Activated T-helper 2 cell treated with anti-CD3 and anti-CD28 coated beads, Interferon-gamma antibody, Interleukin-2, Interleukin-4, amounts not matched to agents 10 μg/mL and 5 μg/mL and 100 μg/mL, durations not matched to agents 14 hours and 24 hours and 36 hours (primary cell): ENCODE measurements at regions not wholly inside any gene's neighbourhood (a gene's known extent, or its start where the extent isn't known, plus 50 kb on each side); places are given as distances from the start of the nearest gene placed in this dataset.
"Not testable (repeated sequence)": the region's sequence is repeated elsewhere in the genome, so short reads cannot be mapped to it uniquely, and the experiment has no call there.

Experiments
- DNase-seq: peaks from one replicate; pipeline ENCODE4 v3.0.0; 2021; ENCODE audit warnings: low spot score
- H3K27ac Mint-ChIP-seq: one replicate; pipeline ENCODE4 v1.8.0; 2021; ENCODE audit warnings: mixed read lengths
- H3K27me3 Mint-ChIP-seq: one replicate; pipeline ENCODE4 v1.8.0; 2021; ENCODE audit warnings: low read depth, mixed read lengths
- H3K36me3 Mint-ChIP-seq: one replicate; pipeline ENCODE4 v1.8.0; 2021; ENCODE audit warnings: low read depth, mixed read lengths
- H3K4me1 Mint-ChIP-seq: one replicate; pipeline ENCODE4 v1.8.0; 2021; ENCODE audit warnings: low read depth, mixed read lengths
- H3K4me3 Mint-ChIP-seq: one replicate; pipeline ENCODE4 v1.8.0; 2021; ENCODE audit warnings: low read depth, mild to moderate bottlenecking, moderate library complexity, mixed read lengths
- H3K9me3 Mint-ChIP-seq: one replicate; pipeline ENCODE4 v1.8.0; 2021; ENCODE audit warnings: mixed read lengths
- intact Hi-C: fragments of 100-400 bp; cut with micrococcal nuclease; formaldehyde crosslinking; loops from one replicate; pipeline ENCODE4 v1.15.1; 2023

- H3K27ac Mint-ChIP-seq: peak overlapping the region; percentile 34
- peaks cover 56% of the 10 kb centered on the region for H3K4me1 Mint-ChIP-seq
Observed at GRCh38 chr20:23142162-23143050, 56.3 kb upstream of the CD93 start.

GRCh38 chr20:23141450-23142161, 55.5 kb upstream of the CD93 start:
- H3K27me3 Mint-ChIP-seq: peaks cover 5% of the 10 kb centered on the region
- no peaks in the 10 kb centered on the region for H3K9me3 Mint-ChIP-seq
- peaks cover 48% of the 10 kb centered on the region for H3K4me1 Mint-ChIP-seq
- intact Hi-C loops: loop anchor here (2.0 kb wide), 1 partner anchor 257 kb away; no protein-coding TSS in a partner anchor
- no peak for DNase-seq
- H3K4me3 Mint-ChIP-seq: no peak overlapping the region
- no peaks in the 10 kb centered on the region for H3K36me3 Mint-ChIP-seq
- H3K27ac Mint-ChIP-seq: no peak overlapping the region

More at GRCh38 chr20:23142162-23143050, 56.3 kb upstream of the CD93 start:
- Mint-ChIP-seq H3K36me3 (no peaks in the 10 kb centered on the region), H3K27me3 (peaks cover 5% of the 10 kb centered on the region), H3K4me3 (peak overlapping the region; percentile 14), H3K9me3 (no peaks in the 10 kb centered on the region)
- DNase-seq: peak; percentile 38
- intact Hi-C loops: loop anchor here (2.0 kb wide), 1 partner anchor 256 kb away; no protein-coding TSS in a partner anchor

- H3K36me3 Mint-ChIP-seq: no peaks in the 10 kb centered on the region
- intact Hi-C loops: no loop called here
- no peaks in the 10 kb centered on the region for H3K9me3 Mint-ChIP-seq
- no peak overlapping the region for H3K27ac Mint-ChIP-seq
- H3K27me3 Mint-ChIP-seq: peaks cover 5% of the 10 kb centered on the region
- H3K4me1 Mint-ChIP-seq: peaks cover 45% of the 10 kb centered on the region
- H3K4me3 Mint-ChIP-seq: no peak overlapping the region
- DNase-seq: no peak
Observed at GRCh38 chr20:23140991-23141390, 54.9 kb upstream of the CD93 start.

- H3K4me1 Mint-ChIP-seq: peaks cover 40% of the 10 kb centered on the region
- intact Hi-C loops, H3K27me3 Mint-ChIP-seq, H3K4me3 Mint-ChIP-seq, H3K9me3 Mint-ChIP-seq, H3K27ac Mint-ChIP-seq, H3K36me3 Mint-ChIP-seq, DNase-seq: not testable (repeated sequence)
Observed at GRCh38 chr20:23139984-23140383, 53.9 kb upstream of the CD93 start.

GRCh38 chr20:23139524-23139923, 53.4 kb upstream of the CD93 start:
- peaks cover 38% of the 10 kb centered on the region for H3K4me1 Mint-ChIP-seq
- no peaks in the 10 kb centered on the region for H3K9me3 Mint-ChIP-seq
- H3K36me3 Mint-ChIP-seq: no peaks in the 10 kb centered on the region
- no peaks in the 10 kb centered on the region for H3K27me3 Mint-ChIP-seq
- no peak overlapping the region for H3K4me3 Mint-ChIP-seq
- no peak overlapping the region for H3K27ac Mint-ChIP-seq
- intact Hi-C loops: no loop called here
- no peak for DNase-seq

- peaks cover 29% of the 10 kb centered on the region for H3K4me1 Mint-ChIP-seq
- no peak overlapping the region for H3K4me3 Mint-ChIP-seq
- no peak for DNase-seq
- intact Hi-C loops: no loop called here
- H3K27ac Mint-ChIP-seq: no peak overlapping the region
- no peaks in the 10 kb centered on the region for H3K9me3 Mint-ChIP-seq
- no peaks in the 10 kb centered on the region for H3K36me3 Mint-ChIP-seq
- H3K27me3 Mint-ChIP-seq: peaks cover 2% of the 10 kb centered on the region
Observed at GRCh38 chr20:23138682-23139081, 52.6 kb upstream of the CD93 start.

GRCh38 chr20:23138226-23138625, 52.1 kb upstream of the CD93 start:
- Mint-ChIP-seq H3K36me3 (no peaks in the 10 kb centered on the region), H3K9me3 (no peaks in the 10 kb centered on the region), H3K4me1 (peaks cover 26% of the 10 kb centered on the region), H3K27ac (no peak overlapping the region), H3K4me3 (no peak overlapping the region), H3K27me3 (peaks cover 2% of the 10 kb centered on the region)
- no peak for DNase-seq
- intact Hi-C loops: no loop called here

GRCh38 chr20:23136893-23137745, 51.0 kb upstream of the CD93 start:
- Mint-ChIP-seq H3K27ac (no peak overlapping the region), H3K4me1 (peaks cover 18% of the 10 kb centered on the region), H3K27me3 (peaks cover 2% of the 10 kb centered on the region), H3K36me3 (no peaks in the 10 kb centered on the region), H3K9me3 (no peaks in the 10 kb centered on the region), H3K4me3 (no peak overlapping the region)
- intact Hi-C loops: no loop called here
- no peak for DNase-seq

GRCh38 chr20:23135449-23136420, 49.6 kb upstream of the CD93 start:
- peaks cover 2% of the 10 kb centered on the region for H3K27me3 Mint-ChIP-seq
- peaks cover 10% of the 10 kb centered on the region for H3K4me1 Mint-ChIP-seq
- no peaks in the 10 kb centered on the region for H3K9me3 Mint-ChIP-seq
- no peaks in the 10 kb centered on the region for H3K36me3 Mint-ChIP-seq
- intact Hi-C loops: no loop called here
- no peak overlapping the region for H3K27ac Mint-ChIP-seq
- DNase-seq: no peak
- H3K4me3 Mint-ChIP-seq: no peak overlapping the region
